PC-3 (cell line): ENCODE measurements at regions not wholly inside any gene's neighbourhood (a gene's known extent, or its start where the extent isn't known, plus 50 kb on each side); places are given as distances from the start of the nearest gene placed in this dataset.

Source experiments
- ATAC-seq: fragments of 200-7000 bp; cut with Tn5 transposase; 2 replicates; pipeline ENCODE4 v1.9.1; 2020; ENCODE audit warnings: mild to moderate bottlenecking, moderate library complexity
- BruUV-seq: library from RNA; stranded (reverse); fragments of 400-500 nt; replicated peaks from 2 replicates; lab custom pipeline; 2021; lab: Mats Ljungman, UMichigan
- CTCF ChIA-PET: fragments of 300-600 bp; sonication (Branson Sonifier 250); formaldehyde crosslinking; loops from one replicate; lab custom pipeline; 2022; ENCODE audit warnings: antibody characterized with exemption; lab: Charles Lee
- POLR2A ChIA-PET: fragments of 300-600 bp; sonication (Branson Sonifier 250); formaldehyde crosslinking; loops from one replicate; lab custom pipeline; 2022; ENCODE audit warnings: antibody characterized with exemption; ENCODE audit not compliant: unreplicated experiment; lab: Charles Lee
- DNase-seq: peaks from one replicate; pipeline ENCODE4 v3.0.0-alpha.2; 2015
- H2AFZ ChIP-seq: fragments of 300-600 bp; sonication (generic); 2 replicates; pipeline ENCODE4 v1.6.0; 2016; ENCODE audit warnings: antibody characterized with exemption, low read length
- H3F3A ChIP-seq: fragments of 300-600 bp; sonication (generic); one replicate; pipeline ENCODE4 v1.6.0; 2017; ENCODE audit warnings: antibody characterized with exemption, low read length, control low read depth, mild to moderate bottlenecking; ENCODE audit not compliant: unreplicated experiment
- H3K27ac ChIP-seq: fragments of 300-600 bp; sonication (generic); 2 replicates; pipeline ENCODE4 v1.5.1; 2016; ENCODE audit warnings: mild to moderate bottlenecking, low read length
- H3K27me3 ChIP-seq: fragments of 300-600 bp; sonication (generic); 2 replicates; pipeline ENCODE4 v1.6.1; 2016; ENCODE audit warnings: low read length, mixed read lengths
- H3K36me3 ChIP-seq: fragments of 300-600 bp; sonication (generic); 2 replicates; pipeline ENCODE4 v1.6.1; 2016; ENCODE audit warnings: low read depth, mixed run types, low read length, mixed read lengths
- H3K4me1 ChIP-seq: fragments of 300-600 bp; sonication (generic); 2 replicates; pipeline ENCODE4 v1.5.1; 2016; ENCODE audit warnings: low read length; ENCODE audit not compliant: insufficient read depth
- H3K4me2 ChIP-seq: fragments of 300-600 bp; sonication (generic); 2 replicates; pipeline ENCODE4 v1.6.0; 2016; ENCODE audit warnings: low read length
- H3K4me3 ChIP-seq: fragments of 300-600 bp; sonication (generic); 2 replicates; pipeline ENCODE4 v1.5.1; 2016; ENCODE audit warnings: mild to moderate bottlenecking, low read length, mixed read lengths
- H3K79me2 ChIP-seq: fragments of 300-600 bp; sonication (generic); 2 replicates; pipeline ENCODE4 v1.6.1; 2017; ENCODE audit warnings: low read length, mixed read lengths
- H3K9ac ChIP-seq: fragments of 300-600 bp; sonication (generic); 2 replicates; pipeline ENCODE4 v1.6.0; 2016; ENCODE audit warnings: mild to moderate bottlenecking, low read length
- H3K9me2 ChIP-seq: fragments of 300-600 bp; sonication (generic); replicated peaks from 2 replicates; pipeline ENCODE4 v1.6.1; 2016; ENCODE audit warnings: mixed run types, low read length, mixed read lengths
- H3K9me3 ChIP-seq: fragments of 300-600 bp; sonication (generic); 2 replicates; pipeline ENCODE4 v1.6.1; 2016; ENCODE audit warnings: low read length, mixed read lengths
- H4K20me1 ChIP-seq: fragments of 300-600 bp; sonication (generic); 2 replicates; pipeline ENCODE4 v1.6.1; 2016; ENCODE audit warnings: low read length, mixed read lengths
- CTCF ChIP-seq: fragments of 300-600 bp; sonication (generic); conservative IDR thresholded peaks from 2 replicates; pipeline ENCODE4 v1.5.1; 2017; ENCODE audit warnings: antibody characterized with exemption, low read depth, mild to moderate bottlenecking, low read length
- EZH2 ChIP-seq: fragments of 300-600 bp; sonication (generic); IDR thresholded peaks from one replicate; pipeline ENCODE4 v1.6.1; 2017; ENCODE audit warnings: antibody characterized with exemption, mild to moderate bottlenecking, low read length; ENCODE audit not compliant: unreplicated experiment
- EZH2phosphoT487 ChIP-seq: fragments of 300-600 bp; sonication (generic); IDR thresholded peaks from 2 replicates; pipeline ENCODE4 v1.6.1; 2018; ENCODE audit warnings: mild to moderate bottlenecking, antibody characterized with exemption, low read length, borderline replicate concordance
- intact Hi-C: fragments of 100-400 bp; cut with micrococcal nuclease; formaldehyde crosslinking; loops from 2 replicates; pipeline ENCODE4 v1.9.0; 2023

- H3K4me2 ChIP-seq: no peak overlapping the region
- H3K9me2 ChIP-seq: no peaks in the 10 kb centered on the region
- H3K4me3 ChIP-seq: no peak overlapping the region
- H3K27me3 ChIP-seq: no peaks in the 10 kb centered on the region
- POLR2A ChIA-PET: no interaction called here
- H3K79me2 ChIP-seq: no peaks in the 10 kb centered on the region
- BruUV-seq: no TSS peak
- H3K27ac ChIP-seq: no peak overlapping the region
- no peak for DNase-seq
- H4K20me1 ChIP-seq: no peaks in the 10 kb centered on the region
- no peaks in the 10 kb centered on the region for H3K9me3 ChIP-seq
- no peak overlapping the region for H2AFZ ChIP-seq
- intact Hi-C loops: no loop called here
- ATAC-seq: no peak
- H3K4me1 ChIP-seq: no peaks in the 10 kb centered on the region
- no peak overlapping the region for H3K9ac ChIP-seq
- H3F3A ChIP-seq: no peaks in the 10 kb centered on the region
- no peaks in the 10 kb centered on the region for H3K36me3 ChIP-seq
- CTCF ChIA-PET: no interaction called here
- no peak for TF ChIP-seq CTCF
- no peak for TF ChIP-seq EZH2phosphoT487
- TF ChIP-seq EZH2: no peak
Measured at GRCh38 chr7:41020056-41020455, 682.8 kb downstream of the INHBA start.

- no peaks in the 10 kb centered on the region for H3K9me2 ChIP-seq
- H3K4me3 ChIP-seq: no peak overlapping the region
- ChIA-PET CTCF (no interaction called here), POLR2A (no interaction called here)
- H4K20me1 ChIP-seq: no peaks in the 10 kb centered on the region
- no peaks in the 10 kb centered on the region for H3K36me3 ChIP-seq
- no peak for TF ChIP-seq EZH2phosphoT487
- no peak for TF ChIP-seq CTCF
- TF ChIP-seq EZH2: no peak
- H3K9me3 ChIP-seq: no peaks in the 10 kb centered on the region
- intact Hi-C loops: no loop called here
- no peak overlapping the region for H3K4me2 ChIP-seq
- H3K27ac ChIP-seq: no peak overlapping the region
- DNase-seq (no peak), ATAC-seq (no peak)
- no peaks in the 10 kb centered on the region for H3K27me3 ChIP-seq
- H3F3A ChIP-seq: no peaks in the 10 kb centered on the region
- no peaks in the 10 kb centered on the region for H3K4me1 ChIP-seq
- BruUV-seq: no TSS peak
- no peak overlapping the region for H3K9ac ChIP-seq
- H3K79me2 ChIP-seq: no peaks in the 10 kb centered on the region
- H2AFZ ChIP-seq: no peak overlapping the region
Measured at GRCh38 chr7:41013117-41013516, 689.8 kb downstream of the INHBA start.

- Histone ChIP-seq H2AFZ (no peak overlapping the region), H3K27ac (no peak overlapping the region), H3K4me3 (no peak overlapping the region), H3K27me3 (no peaks in the 10 kb centered on the region), H3F3A (no peaks in the 10 kb centered on the region), H3K9me3 (no peaks in the 10 kb centered on the region), H3K4me1 (peaks cover 6% of the 10 kb centered on the region), H3K36me3 (no peaks in the 10 kb centered on the region), H4K20me1 (no peaks in the 10 kb centered on the region), H3K79me2 (no peaks in the 10 kb centered on the region), H3K9ac (no peak overlapping the region), H3K4me2 (no peak overlapping the region), H3K9me2 (no peaks in the 10 kb centered on the region)
- ChIA-PET CTCF (no interaction called here), POLR2A (interaction anchor here (0.6 kb wide), 1 partner anchor 32 kb away, joined by 4 read pairs; no protein-coding TSS in a partner anchor)
- BruUV-seq: no TSS peak
- TF ChIP-seq EZH2phosphoT487 (no peak), CTCF (no peak), EZH2 (no peak)
- intact Hi-C loops: no loop called here
- DNase-seq: no peak
- no peak for ATAC-seq
Measured at GRCh38 chr7:41012041-41012440, 690.8 kb downstream of the INHBA start.
